DMS53 (cell line): ENCODE measurements at regions not wholly inside any gene's neighbourhood (a gene's known extent, or its start where the extent isn't known, plus 50 kb on each side); places are given as distances from the start of the nearest gene placed in this dataset.
"Not testable (repeated sequence)": the region's sequence is repeated elsewhere in the genome, so short reads cannot be mapped to it uniquely, and the experiment has no call there.

ENCODE experiments used
- DNase-seq: peaks from one replicate; lab custom pipeline; 2025; lab: John Stamatoyannopoulos, UW

GRCh38 chr7:23887660-23888059, 177.6 kb downstream of the STK31 start:
- no peak for DNase-seq

GRCh38 chr7:23888958-23889357, 178.9 kb downstream of the STK31 start:
- DNase-seq: no peak

GRCh38 chr7:23889566-23889965, 179.5 kb downstream of the STK31 start:
- no peak for DNase-seq

GRCh38 chr7:23892019-23892418, 182.0 kb downstream of the STK31 start:
- DNase-seq: no peak

GRCh38 chr7:23893176-23893941, 183.3 kb downstream of the STK31 start:
- no peak for DNase-seq

- no peak for DNase-seq
Measured at GRCh38 chr7:23893942-23894891, 184.2 kb downstream of the STK31 start.

GRCh38 chr7:23894892-23895569, 185.0 kb downstream of the STK31 start:
- no peak for DNase-seq

- peak; percentile 17 for DNase-seq
Measured at GRCh38 chr7:23895666-23896096, 185.7 kb downstream of the STK31 start.

- peak; percentile 79 for DNase-seq
Measured at GRCh38 chr7:23898619-23899018, 188.6 kb downstream of the STK31 start.

- DNase-seq: not testable (repeated sequence)
Measured at GRCh38 chr7:23904901-23905300, 194.9 kb downstream of the STK31 start.

- DNase-seq: no peak
Measured at GRCh38 chr7:23907012-23907411, 197.0 kb downstream of the STK31 start.

GRCh38 chr7:23909426-23909825, 199.4 kb downstream of the STK31 start:
- DNase-seq: no peak

GRCh38 chr7:23912065-23912464, 202.0 kb downstream of the STK31 start:
- peak; percentile 27 for DNase-seq

GRCh38 chr7:23913016-23913415, 203.0 kb downstream of the STK31 start:
- DNase-seq: no peak

- DNase-seq: no peak
Measured at GRCh38 chr7:23915236-23915635, 205.2 kb downstream of the STK31 start.

- no peak for DNase-seq
Measured at GRCh38 chr7:23918286-23918685, 208.3 kb downstream of the STK31 start.

GRCh38 chr7:23918856-23919255, 208.8 kb downstream of the STK31 start:
- no peak for DNase-seq

- DNase-seq: no peak
Measured at GRCh38 chr7:23925088-23925487, 215.1 kb downstream of the STK31 start.

GRCh38 chr7:23927709-23928417, 217.8 kb downstream of the STK31 start:
- no peak for DNase-seq

GRCh38 chr7:23928418-23928775, 218.4 kb downstream of the STK31 start:
- no peak for DNase-seq

GRCh38 chr7:23930312-23930711, 220.3 kb downstream of the STK31 start:
- no peak for DNase-seq

- DNase-seq: no peak
Measured at GRCh38 chr7:23931633-23932032, 221.6 kb downstream of the STK31 start.
